Thoracic aorta (tissue), 2 donors: ENCODE measurements at regions not wholly inside any gene's neighbourhood (a gene's known extent, or its start where the extent isn't known, plus 50 kb on each side); places are given as distances from the start of the nearest gene placed in this dataset.

ENCODE experiments used
- ATAC-seq: fragments of 150-250 bp; one replicate; pipeline ENCODE4 v1.8.0; 2017; ENCODE audit warnings: low read depth; ENCODE audit not compliant: insufficient number of reproducible peaks, low FRiP score
- DNase-seq: peaks from one replicate; pipeline ENCODE4 v3.0.0-alpha.2; 2020; ENCODE audit warnings: low spot score
- H3K27ac ChIP-seq, 2 donors: fragments of 200-600 bp; sonication (generic); 1 replicate in 1 of 2; 2 replicates in 1 of 2; pipeline ENCODE4 v1.5.1; 2016; ENCODE audit warnings: mild to moderate bottlenecking in 2 of 2, moderate library complexity in 2 of 2
- H3K27me3 ChIP-seq: fragments of 200-600 bp; sonication (generic); replicated peaks from 2 replicates; pipeline ENCODE4 v1.6.0; 2016; ENCODE audit warnings: mild to moderate bottlenecking; ENCODE audit not compliant: insufficient read depth
- H3K36me3 ChIP-seq: fragments of 200-600 bp; sonication (generic); one replicate; pipeline ENCODE4 v1.5.1; 2016
- H3K4me1 ChIP-seq, 2 donors: fragments of 200-600 bp; sonication (generic); 1 replicate in 1 of 2; 2 replicates in 1 of 2; pipeline versions ENCODE4 v1.5.1 to v1.6.0; 2016; ENCODE audit warnings: low read depth in 2 of 2, mild to moderate bottlenecking in 1 of 2; ENCODE audit not compliant: control insufficient read depth in 1 of 2
- H3K4me3 ChIP-seq: fragments of 200-600 bp; sonication (generic); 2 replicates; pipeline ENCODE4 v1.5.1; 2016; ENCODE audit warnings: mild to moderate bottlenecking
- H3K9me3 ChIP-seq: fragments of 200-600 bp; sonication (generic); 2 replicates; pipeline ENCODE4 v1.5.1; 2016
- CTCF ChIP-seq: fragments of 200-600 bp; sonication (generic); IDR thresholded peaks from one replicate; pipeline ENCODE4 v1.5.1; 2019; ENCODE audit warnings: antibody characterized with exemption

GRCh38 chr10:88091490-88092061 lies 228.2 kb downstream of the PTEN start:
- H3K27ac ChIP-seq = no peak overlapping the region
- no peak for TF ChIP-seq CTCF
- H3K4me3 ChIP-seq = no peak overlapping the region
- no peaks in the 10 kb centered on the region for H3K9me3 ChIP-seq
- H3K27me3 ChIP-seq = no peaks in the 10 kb centered on the region
- ATAC-seq (no peak), DNase-seq (no peak)
- H3K4me1 ChIP-seq = peaks cover 6 to 38% of the 10 kb centered on the region in 2 donors
- no peaks in the 10 kb centered on the region for H3K36me3 ChIP-seq

- no peaks in the 10 kb centered on the region for H3K27me3 ChIP-seq
- DNase-seq = no peak
- no peaks in the 10 kb centered on the region for H3K36me3 ChIP-seq
- no peaks in the 10 kb centered on the region for H3K9me3 ChIP-seq
- TF ChIP-seq CTCF = no peak
- H3K27ac ChIP-seq = no peak overlapping the region
- no peak overlapping the region for H3K4me3 ChIP-seq
- H3K4me1 ChIP-seq = peaks cover 6 to 37% of the 10 kb centered on the region in 2 donors
- ATAC-seq = no peak
Observed at GRCh38 chr10:88092265-88092664, 228.8 kb downstream of the PTEN start.

- Histone ChIP-seq H3K27ac (no peak overlapping the region), H3K4me1 (peaks cover 6 to 37% of the 10 kb centered on the region in 2 donors), H3K36me3 (no peaks in the 10 kb centered on the region), H3K27me3 (no peaks in the 10 kb centered on the region), H3K9me3 (no peaks in the 10 kb centered on the region), H3K4me3 (no peak overlapping the region)
- TF ChIP-seq CTCF = no peak
- DNase-seq = no peak
- ATAC-seq = no peak
Observed at GRCh38 chr10:88092973-88093372, 229.5 kb downstream of the PTEN start.

DNA sequence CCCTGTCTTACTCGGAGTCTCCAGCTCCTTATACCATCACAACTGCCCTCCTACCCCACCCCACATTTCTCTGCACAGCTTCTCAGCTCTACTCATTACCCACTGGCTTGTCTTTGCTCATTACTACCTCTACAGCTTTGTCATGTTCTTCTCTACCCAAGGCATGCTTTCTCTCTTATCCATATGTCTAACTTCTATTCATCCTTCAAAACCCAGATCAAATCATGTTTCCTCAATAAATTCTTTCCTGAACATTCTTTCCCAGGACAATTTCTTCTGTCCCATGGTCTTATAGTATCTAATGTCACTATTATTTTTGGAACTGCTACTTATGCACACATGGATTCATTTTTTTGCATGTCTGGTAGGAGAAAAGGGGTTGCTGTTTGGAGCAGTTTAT lies 231.4 kb downstream of the PTEN start:
- no peak overlapping the region for H3K4me3 ChIP-seq
- no peak for TF ChIP-seq CTCF
- H3K4me1 ChIP-seq = peaks cover 0 to 31% of the 10 kb centered on the region in 2 donors
- DNase-seq (no peak), ATAC-seq (no peak)
- H3K27me3 ChIP-seq = no peaks in the 10 kb centered on the region
- H3K9me3 ChIP-seq = no peaks in the 10 kb centered on the region
- no peak overlapping the region for H3K27ac ChIP-seq
- H3K36me3 ChIP-seq = no peaks in the 10 kb centered on the region

- H3K27ac ChIP-seq = no peak overlapping the region
- no peak for DNase-seq
- TF ChIP-seq CTCF = no peak
- H3K9me3 ChIP-seq = no peaks in the 10 kb centered on the region
- no peak for ATAC-seq
- H3K27me3 ChIP-seq = no peaks in the 10 kb centered on the region
- H3K4me3 ChIP-seq = no peak overlapping the region
- H3K4me1 ChIP-seq = peaks cover 0 to 31% of the 10 kb centered on the region in 2 donors
- no peaks in the 10 kb centered on the region for H3K36me3 ChIP-seq
Observed at GRCh38 chr10:88095223-88095721, 231.8 kb downstream of the PTEN start.
